Ecto neural progenitor cell (in vitro differentiated cells): ENCODE measurements at regions not wholly inside any gene's neighbourhood (a gene's known extent, or its start where the extent isn't known, plus 50 kb on each side); places are given as distances from the start of the nearest gene placed in this dataset.

Source experiments
- DNase-seq: peaks from one replicate; pipeline ENCODE4 v3.0.0-alpha.2; 2018; ENCODE audit warnings: low spot score

DNA sequence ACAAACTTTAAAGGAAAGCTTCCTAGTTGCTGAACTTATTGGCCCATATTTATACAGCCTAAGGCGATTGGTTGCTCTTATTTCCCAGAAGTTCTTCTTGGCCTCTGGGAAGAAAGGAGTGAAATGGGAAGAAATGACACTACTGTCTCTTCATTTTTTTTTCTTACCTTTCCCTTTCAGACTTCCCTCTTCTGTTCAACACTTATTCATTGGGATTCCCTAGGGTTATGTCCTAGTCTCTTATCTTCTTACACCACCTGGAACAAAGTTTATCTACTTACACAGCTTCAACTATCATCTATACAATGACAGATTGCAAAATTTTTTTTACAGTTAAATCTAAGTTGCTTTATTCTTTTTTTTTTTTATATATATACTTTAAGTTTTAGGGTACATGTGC is 68.0 kb downstream of the SNX12 start:
- DNase-seq = no peak

DNA sequence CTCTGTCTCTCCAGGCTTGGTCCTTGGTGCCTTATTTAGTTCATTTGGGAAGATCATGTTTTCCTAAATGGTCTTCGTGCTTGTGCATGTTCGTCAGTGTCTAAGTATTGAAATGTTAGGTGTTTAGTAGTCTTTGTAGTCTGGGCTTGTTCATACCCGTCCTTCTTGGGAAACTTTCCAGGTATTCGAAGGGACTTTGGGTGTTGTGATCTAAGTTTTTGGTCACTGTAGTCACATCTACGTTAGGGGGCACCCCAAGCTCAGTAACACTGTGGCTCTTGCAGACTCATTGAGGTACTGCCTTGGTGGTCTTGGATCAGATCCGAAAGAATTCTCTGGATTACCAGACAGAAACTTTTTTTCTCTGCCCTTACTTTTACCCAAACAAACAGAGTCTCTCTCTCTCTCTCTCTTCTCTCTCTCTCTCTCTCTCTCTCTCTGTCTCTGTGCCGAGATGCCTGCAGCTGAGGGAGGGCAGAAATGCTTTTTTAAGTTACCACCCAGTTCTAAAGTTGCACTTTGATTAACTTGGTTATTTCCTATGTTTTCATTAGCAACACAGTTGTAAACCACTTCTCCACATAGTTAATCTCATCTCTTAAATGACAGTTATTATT is 67.6 kb upstream of the SLC7A3 start:
- DNase-seq = peak; percentile 42

DNA sequence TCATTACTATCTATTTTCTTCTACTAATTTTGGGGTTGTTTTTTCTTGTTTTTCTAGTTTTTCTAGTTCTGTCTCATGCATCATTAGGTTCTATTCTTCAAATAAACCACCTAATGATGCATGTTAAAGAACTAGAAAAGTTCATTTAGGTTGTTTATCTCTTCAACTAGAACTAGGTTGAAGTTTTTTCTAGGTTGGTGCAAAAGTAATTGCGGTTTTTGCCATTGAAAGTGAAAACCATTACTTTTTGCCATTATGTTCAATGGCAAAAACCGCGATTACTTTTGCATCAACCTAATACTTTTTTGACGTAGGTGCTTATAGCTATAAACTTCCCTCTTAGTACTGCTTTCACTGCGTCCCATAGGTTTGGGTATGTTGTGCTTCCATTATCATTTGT is 64.4 kb upstream of the SLC7A3 start:
- DNase-seq = no peak

- no peak for DNase-seq
Measured at GRCh38 chrX:70988425-70988824, 57.5 kb upstream of the SLC7A3 start.
